CD4-positive, alpha-beta T cell treated with Interleukin-4 for 4 hours (primary cell): ENCODE measurements at regions not wholly inside any gene's neighbourhood (a gene's known extent, or its start where the extent isn't known, plus 50 kb on each side); places are given as distances from the start of the nearest gene placed in this dataset.

Experiments
- DNase-seq: peaks from one replicate; pipeline ENCODE4 v3.0.0-alpha.2; 2020

- DNase-seq: no peak
Measured at GRCh38 chr1:163824490-163824889, 502.7 kb downstream of the NUF2 start.

GRCh38 chr1:163826500-163826899, 504.7 kb downstream of the NUF2 start:
- DNase-seq: no peak

GRCh38 chr1:163834778-163835177, 513.0 kb downstream of the NUF2 start:
- DNase-seq: no peak

GRCh38 chr1:163836481-163836880, 514.7 kb downstream of the NUF2 start:
- DNase-seq: no peak

- no peak for DNase-seq
Measured at GRCh38 chr1:163837206-163837605, 515.5 kb downstream of the NUF2 start.

GRCh38 chr1:163842571-163842970, 520.8 kb downstream of the NUF2 start:
- no peak for DNase-seq

GRCh38 chr1:163844459-163844858, 522.7 kb downstream of the NUF2 start:
- DNase-seq: no peak

- DNase-seq: no peak
Measured at GRCh38 chr1:163845279-163845678, 523.5 kb downstream of the NUF2 start.

- DNase-seq: no peak
Measured at GRCh38 chr1:163863731-163864130, 542.0 kb downstream of the NUF2 start.

- DNase-seq: no peak
Measured at GRCh38 chr1:163864207-163864606, 542.5 kb downstream of the NUF2 start.

GRCh38 chr1:163866564-163866963, 544.8 kb downstream of the NUF2 start:
- no peak for DNase-seq

GRCh38 chr1:163870666-163871065, 548.9 kb downstream of the NUF2 start:
- DNase-seq: no peak

- no peak for DNase-seq
Measured at GRCh38 chr1:163872067-163872466, 550.3 kb downstream of the NUF2 start.

GRCh38 chr1:163874070-163874469, 552.3 kb downstream of the NUF2 start:
- no peak for DNase-seq

- no peak for DNase-seq
Measured at GRCh38 chr1:163875200-163875926, 553.6 kb downstream of the NUF2 start.

- no peak for DNase-seq
Measured at GRCh38 chr1:163875927-163876320, 554.2 kb downstream of the NUF2 start.

- DNase-seq: no peak
Measured at GRCh38 chr1:163876546-163876945, 554.8 kb downstream of the NUF2 start.

- DNase-seq: no peak
Measured at GRCh38 chr1:163877016-163877415, 555.3 kb downstream of the NUF2 start.

- DNase-seq: no peak
Measured at GRCh38 chr1:163885510-163885909, 563.8 kb downstream of the NUF2 start.

GRCh38 chr1:163896001-163896400, 574.2 kb downstream of the NUF2 start:
- DNase-seq: no peak

GRCh38 chr1:163897412-163898155, 575.8 kb downstream of the NUF2 start:
- no peak for DNase-seq

GRCh38 chr1:163906283-163906682, 584.5 kb downstream of the NUF2 start:
- DNase-seq: no peak

GRCh38 chr1:163912170-163912884, 590.6 kb downstream of the NUF2 start:
- DNase-seq: no peak
